ENCODE measurements at regions not wholly inside any gene's neighbourhood (a gene's known extent, or its start where the extent isn't known, plus 50 kb on each side); places are given as distances from the start of the nearest gene placed in this dataset.
"Not testable (repeated sequence)": the region's sequence is repeated elsewhere in the genome, so short reads cannot be mapped to it uniquely, and the experiment has no call there.

GRCh38 chr13:71300602-71301001 is 566.4 kb downstream of the DACH1 start:
- Histone ChIP-seq H3K36me3 (ENCODE audit: control insufficient read depth, low read depth, low read length) (no peaks in the 10 kb centered on the region), H3K4me1 (ENCODE audit: control insufficient read depth, low read depth, low read length) (no peaks in the 10 kb centered on the region), H3K9me3 (ENCODE audit: control insufficient read depth, low read depth, low read length) (no peaks in the 10 kb centered on the region), H3K9ac (ENCODE audit: low read length) (no peak overlapping the region), H3K27ac (ENCODE audit: low read length) (no peak overlapping the region), H3K27me3 (ENCODE audit: control insufficient read depth, insufficient read depth, low read length) (no peaks in the 10 kb centered on the region), H3K4me3 (ENCODE audit: low read length) (no peak overlapping the region)

GRCh38 chr13:71291842-71292146 is 575.2 kb downstream of the DACH1 start:
- no peaks in the 10 kb centered on the region for H3K27me3 ChIP-seq (ENCODE audit: control insufficient read depth, insufficient read depth, low read length)
- H3K36me3 ChIP-seq (ENCODE audit: control insufficient read depth, low read depth, low read length), result no peaks in the 10 kb centered on the region
- H3K9me3 ChIP-seq (ENCODE audit: control insufficient read depth, low read depth, low read length), result no peaks in the 10 kb centered on the region
- H3K27ac ChIP-seq (ENCODE audit: low read length), result no peak overlapping the region
- no peak overlapping the region for H3K9ac ChIP-seq (ENCODE audit: low read length)
- no peaks in the 10 kb centered on the region for H3K4me1 ChIP-seq (ENCODE audit: control insufficient read depth, low read depth, low read length)
- no peak overlapping the region for H3K4me3 ChIP-seq (ENCODE audit: low read length)

GRCh38 chr13:71290963-71291841 is 575.8 kb downstream of the DACH1 start:
- Histone ChIP-seq H3K27ac (ENCODE audit: low read length) (no peak overlapping the region), H3K27me3 (ENCODE audit: control insufficient read depth, insufficient read depth, low read length) (no peaks in the 10 kb centered on the region), H3K4me1 (ENCODE audit: control insufficient read depth, low read depth, low read length) (no peaks in the 10 kb centered on the region), H3K9ac (ENCODE audit: low read length) (no peak overlapping the region), H3K4me3 (ENCODE audit: low read length) (no peak overlapping the region), H3K36me3 (ENCODE audit: control insufficient read depth, low read depth, low read length) (no peaks in the 10 kb centered on the region), H3K9me3 (ENCODE audit: control insufficient read depth, low read depth, low read length) (no peaks in the 10 kb centered on the region)

GRCh38 chr13:71289980-71290379 is 577.0 kb downstream of the DACH1 start:
- not testable (repeated sequence) for H3K36me3 ChIP-seq (ENCODE audit: control insufficient read depth, low read depth, low read length); H3K4me1 ChIP-seq (ENCODE audit: control insufficient read depth, low read depth, low read length); H3K9me3 ChIP-seq (ENCODE audit: control insufficient read depth, low read depth, low read length); H3K4me3 ChIP-seq (ENCODE audit: low read length); H3K9ac ChIP-seq (ENCODE audit: low read length); H3K27ac ChIP-seq (ENCODE audit: low read length); H3K27me3 ChIP-seq (ENCODE audit: control insufficient read depth, insufficient read depth, low read length)

GRCh38 chr13:71285700-71286099 is 581.3 kb downstream of the DACH1 start:
- H3K27ac ChIP-seq (ENCODE audit: low read length), result no peak overlapping the region
- no peaks in the 10 kb centered on the region for H3K4me1 ChIP-seq (ENCODE audit: control insufficient read depth, low read depth, low read length)
- no peak overlapping the region for H3K4me3 ChIP-seq (ENCODE audit: low read length)
- H3K9me3 ChIP-seq (ENCODE audit: control insufficient read depth, low read depth, low read length), result no peaks in the 10 kb centered on the region
- H3K36me3 ChIP-seq (ENCODE audit: control insufficient read depth, low read depth, low read length), result no peaks in the 10 kb centered on the region
- no peaks in the 10 kb centered on the region for H3K27me3 ChIP-seq (ENCODE audit: control insufficient read depth, insufficient read depth, low read length)
- H3K9ac ChIP-seq (ENCODE audit: low read length), result no peak overlapping the region

- H3K27ac ChIP-seq (ENCODE audit: low read length), result no peak overlapping the region
- H3K4me1 ChIP-seq (ENCODE audit: control insufficient read depth, low read depth, low read length), result no peaks in the 10 kb centered on the region
- no peak overlapping the region for H3K4me3 ChIP-seq (ENCODE audit: low read length)
- no peak overlapping the region for H3K9ac ChIP-seq (ENCODE audit: low read length)
- no peaks in the 10 kb centered on the region for H3K36me3 ChIP-seq (ENCODE audit: control insufficient read depth, low read depth, low read length)
- H3K9me3 ChIP-seq (ENCODE audit: control insufficient read depth, low read depth, low read length), result no peaks in the 10 kb centered on the region
- no peaks in the 10 kb centered on the region for H3K27me3 ChIP-seq (ENCODE audit: control insufficient read depth, insufficient read depth, low read length)
Observed at GRCh38 chr13:71278512-71278911, 588.5 kb downstream of the DACH1 start.

- no peaks in the 10 kb centered on the region for H3K4me1 ChIP-seq (ENCODE audit: control insufficient read depth, low read depth, low read length)
- no peak overlapping the region for H3K4me3 ChIP-seq (ENCODE audit: low read length)
- H3K36me3 ChIP-seq (ENCODE audit: control insufficient read depth, low read depth, low read length), result no peaks in the 10 kb centered on the region
- H3K9ac ChIP-seq (ENCODE audit: low read length), result no peak overlapping the region
- no peaks in the 10 kb centered on the region for H3K27me3 ChIP-seq (ENCODE audit: control insufficient read depth, insufficient read depth, low read length)
- no peaks in the 10 kb centered on the region for H3K9me3 ChIP-seq (ENCODE audit: control insufficient read depth, low read depth, low read length)
- no peak overlapping the region for H3K27ac ChIP-seq (ENCODE audit: low read length)
Observed at GRCh38 chr13:71274923-71275608, 591.9 kb downstream of the DACH1 start.

- H3K9me3 ChIP-seq (ENCODE audit: control insufficient read depth, low read depth, low read length), result no peaks in the 10 kb centered on the region
- no peaks in the 10 kb centered on the region for H3K4me1 ChIP-seq (ENCODE audit: control insufficient read depth, low read depth, low read length)
- H3K9ac ChIP-seq (ENCODE audit: low read length), result no peak overlapping the region
- H3K27ac ChIP-seq (ENCODE audit: low read length), result no peak overlapping the region
- no peaks in the 10 kb centered on the region for H3K27me3 ChIP-seq (ENCODE audit: control insufficient read depth, insufficient read depth, low read length)
- H3K4me3 ChIP-seq (ENCODE audit: low read length), result no peak overlapping the region
- H3K36me3 ChIP-seq (ENCODE audit: control insufficient read depth, low read depth, low read length), result no peaks in the 10 kb centered on the region
Observed at GRCh38 chr13:71261256-71261655, 605.7 kb downstream of the DACH1 start.

GRCh38 chr13:71260246-71260645 is 606.8 kb downstream of the DACH1 start:
- Histone ChIP-seq H3K4me1 (ENCODE audit: control insufficient read depth, low read depth, low read length) (no peaks in the 10 kb centered on the region), H3K36me3 (ENCODE audit: control insufficient read depth, low read depth, low read length) (no peaks in the 10 kb centered on the region), H3K27ac (ENCODE audit: low read length) (no peak overlapping the region), H3K27me3 (ENCODE audit: control insufficient read depth, insufficient read depth, low read length) (no peaks in the 10 kb centered on the region), H3K9me3 (ENCODE audit: control insufficient read depth, low read depth, low read length) (no peaks in the 10 kb centered on the region), H3K4me3 (ENCODE audit: low read length) (no peak overlapping the region), H3K9ac (ENCODE audit: low read length) (no peak overlapping the region)

- H3K27ac ChIP-seq (ENCODE audit: low read length), result no peak overlapping the region
Observed at GRCh38 chr13:71255633-71256032, 611.4 kb downstream of the DACH1 start.

GRCh38 chr13:71254384-71254783 is 612.6 kb downstream of the DACH1 start:
- Histone ChIP-seq H3K9ac (ENCODE audit: low read length) (no peak overlapping the region), H3K36me3 (ENCODE audit: control insufficient read depth, low read depth, low read length) (no peaks in the 10 kb centered on the region), H3K4me1 (ENCODE audit: control insufficient read depth, low read depth, low read length) (peaks cover 4% of the 10 kb centered on the region), H3K27ac (ENCODE audit: low read length) (no peak overlapping the region), H3K27me3 (ENCODE audit: control insufficient read depth, insufficient read depth, low read length) (no peaks in the 10 kb centered on the region), H3K4me3 (ENCODE audit: low read length) (no peak overlapping the region), H3K9me3 (ENCODE audit: control insufficient read depth, low read depth, low read length) (no peaks in the 10 kb centered on the region)

More at GRCh38 chr13:71255633-71256032, 611.4 kb downstream of the DACH1 start:
- Histone ChIP-seq H3K9me3 (ENCODE audit: control insufficient read depth, low read depth, low read length) (no peaks in the 10 kb centered on the region), H3K4me1 (ENCODE audit: control insufficient read depth, low read depth, low read length) (no peaks in the 10 kb centered on the region), H3K36me3 (ENCODE audit: control insufficient read depth, low read depth, low read length) (no peaks in the 10 kb centered on the region), H3K27me3 (ENCODE audit: control insufficient read depth, insufficient read depth, low read length) (no peaks in the 10 kb centered on the region), H3K9ac (ENCODE audit: low read length) (no peak overlapping the region), H3K4me3 (ENCODE audit: low read length) (no peak overlapping the region)

GRCh38 chr13:71252184-71252704 is 614.8 kb downstream of the DACH1 start:
- Histone ChIP-seq H3K27ac (ENCODE audit: low read length) (no peak overlapping the region), H3K4me1 (ENCODE audit: control insufficient read depth, low read depth, low read length) (peaks cover 4% of the 10 kb centered on the region), H3K27me3 (ENCODE audit: control insufficient read depth, insufficient read depth, low read length) (no peaks in the 10 kb centered on the region), H3K4me3 (ENCODE audit: low read length) (no peak overlapping the region), H3K36me3 (ENCODE audit: control insufficient read depth, low read depth, low read length) (no peaks in the 10 kb centered on the region), H3K9me3 (ENCODE audit: control insufficient read depth, low read depth, low read length) (no peaks in the 10 kb centered on the region), H3K9ac (ENCODE audit: low read length) (no peak overlapping the region)

All from iPS-18a (cell line).